HUES48 (cell line): ENCODE measurements at regions not wholly inside any gene's neighbourhood (a gene's known extent, or its start where the extent isn't known, plus 50 kb on each side); places are given as distances from the start of the nearest gene placed in this dataset.

Experiments used
- H3K27ac ChIP-seq: one replicate; pipeline ENCODE4 v1.7.0; 2013; ENCODE audit warnings: low read depth, low read length, inconsistent platforms
- H3K27me3 ChIP-seq: 2 replicates; pipeline ENCODE4 v1.6.1; 2013; ENCODE audit warnings: mild to moderate bottlenecking, low read length; ENCODE audit not compliant: control insufficient read depth, insufficient read depth
- H3K36me3 ChIP-seq: 2 replicates; pipeline ENCODE4 v1.6.1; 2013; ENCODE audit warnings: low read length; ENCODE audit not compliant: control insufficient read depth, insufficient read depth
- H3K4me1 ChIP-seq: 2 replicates; pipeline ENCODE4 v1.6.1; 2013; ENCODE audit warnings: mild to moderate bottlenecking, low read length; ENCODE audit not compliant: control insufficient read depth, insufficient read depth
- H3K4me3 ChIP-seq: 2 replicates; pipeline ENCODE4 v1.5.1; 2013; ENCODE audit warnings: mild to moderate bottlenecking, low read depth, low read length
- H3K9ac ChIP-seq: 2 replicates; pipeline ENCODE4 v1.6.1; 2013; ENCODE audit warnings: mild to moderate bottlenecking, low read depth, low read length, moderate library complexity
- H3K9me3 ChIP-seq: 2 replicates; pipeline ENCODE4 v1.6.1; 2013; ENCODE audit warnings: low read length; ENCODE audit not compliant: control insufficient read depth, insufficient read depth

GRCh38 chr13:42400188-42400833 lies 128.4 kb downstream of the AKAP11 start:
- Histone ChIP-seq H3K4me1 (peaks cover 9% of the 10 kb centered on the region; the same call in 1 of the 2 replicates), H3K9me3 (no peaks in the 10 kb centered on the region), H3K9ac (no peak overlapping the region), H3K27me3 (no peaks in the 10 kb centered on the region), H3K27ac (no peak overlapping the region), H3K36me3 (no peaks in the 10 kb centered on the region), H3K4me3 (no peak overlapping the region)

- Histone ChIP-seq H3K27me3 (no peaks in the 10 kb centered on the region), H3K27ac (no peak overlapping the region), H3K4me3 (no peak overlapping the region), H3K4me1 (peaks cover 9% of the 10 kb centered on the region; the same call in 1 of the 2 replicates), H3K36me3 (no peaks in the 10 kb centered on the region), H3K9me3 (no peaks in the 10 kb centered on the region), H3K9ac (no peak overlapping the region)
Measured at GRCh38 chr13:42401376-42401775, 129.4 kb downstream of the AKAP11 start.

GRCh38 chr13:42405665-42406390 lies 133.9 kb downstream of the AKAP11 start:
- Histone ChIP-seq H3K27me3 (no peaks in the 10 kb centered on the region), H3K9ac (no peak overlapping the region), H3K27ac (no peak overlapping the region), H3K4me1 (no peaks in the 10 kb centered on the region), H3K9me3 (no peaks in the 10 kb centered on the region), H3K4me3 (no peak overlapping the region), H3K36me3 (no peaks in the 10 kb centered on the region)

GRCh38 chr13:42409075-42409474 lies 137.1 kb downstream of the AKAP11 start:
- no peak overlapping the region for H3K4me3 ChIP-seq
- H3K27me3 ChIP-seq, result no peaks in the 10 kb centered on the region
- no peaks in the 10 kb centered on the region for H3K36me3 ChIP-seq
- H3K27ac ChIP-seq, result no peak overlapping the region
- no peaks in the 10 kb centered on the region for H3K4me1 ChIP-seq
- H3K9me3 ChIP-seq, result no peaks in the 10 kb centered on the region
- no peak overlapping the region for H3K9ac ChIP-seq

- no peaks in the 10 kb centered on the region for H3K4me1 ChIP-seq
- H3K4me3 ChIP-seq, result no peak overlapping the region
- H3K36me3 ChIP-seq, result no peaks in the 10 kb centered on the region
- no peaks in the 10 kb centered on the region for H3K9me3 ChIP-seq
- H3K27me3 ChIP-seq, result no peaks in the 10 kb centered on the region
- no peak overlapping the region for H3K9ac ChIP-seq
- no peak overlapping the region for H3K27ac ChIP-seq
Measured at GRCh38 chr13:42409551-42409950, 137.6 kb downstream of the AKAP11 start.

- no peaks in the 10 kb centered on the region for H3K4me1 ChIP-seq
- H3K4me3 ChIP-seq, result no peak overlapping the region
- H3K9ac ChIP-seq, result no peak overlapping the region
- H3K36me3 ChIP-seq, result no peaks in the 10 kb centered on the region
- H3K27ac ChIP-seq, result no peak overlapping the region
- H3K27me3 ChIP-seq, result no peaks in the 10 kb centered on the region
- H3K9me3 ChIP-seq, result no peaks in the 10 kb centered on the region
Measured at GRCh38 chr13:42412812-42413483, 141.0 kb downstream of the AKAP11 start.

GRCh38 chr13:42413484-42413815 lies 141.5 kb downstream of the AKAP11 start:
- Histone ChIP-seq H3K4me3 (no peak overlapping the region), H3K27ac (no peak overlapping the region), H3K9me3 (no peaks in the 10 kb centered on the region), H3K36me3 (no peaks in the 10 kb centered on the region), H3K4me1 (no peaks in the 10 kb centered on the region), H3K27me3 (no peaks in the 10 kb centered on the region), H3K9ac (no peak overlapping the region)

GRCh38 chr13:42417626-42418025 lies 145.7 kb downstream of the AKAP11 start:
- no peak overlapping the region for H3K4me3 ChIP-seq
- no peak overlapping the region for H3K9ac ChIP-seq
- no peaks in the 10 kb centered on the region for H3K4me1 ChIP-seq
- no peaks in the 10 kb centered on the region for H3K9me3 ChIP-seq
- H3K27me3 ChIP-seq, result no peaks in the 10 kb centered on the region
- no peak overlapping the region for H3K27ac ChIP-seq
- H3K36me3 ChIP-seq, result no peaks in the 10 kb centered on the region

- Histone ChIP-seq H3K27me3 (no peaks in the 10 kb centered on the region), H3K9ac (no peak overlapping the region), H3K36me3 (no peaks in the 10 kb centered on the region), H3K4me3 (no peak overlapping the region), H3K27ac (no peak overlapping the region), H3K9me3 (no peaks in the 10 kb centered on the region), H3K4me1 (no peaks in the 10 kb centered on the region)
Measured at GRCh38 chr13:42418184-42418583, 146.2 kb downstream of the AKAP11 start.

- no peaks in the 10 kb centered on the region for H3K4me1 ChIP-seq
- H3K9me3 ChIP-seq, result peaks cover 12% of the 10 kb centered on the region
- H3K4me3 ChIP-seq, result no peak overlapping the region
- no peak overlapping the region for H3K27ac ChIP-seq
- H3K36me3 ChIP-seq, result no peaks in the 10 kb centered on the region
- H3K9ac ChIP-seq, result no peak overlapping the region
- no peaks in the 10 kb centered on the region for H3K27me3 ChIP-seq
Measured at GRCh38 chr13:42420304-42420703, 148.4 kb downstream of the AKAP11 start.

- H3K36me3 ChIP-seq, result no peaks in the 10 kb centered on the region
Measured at GRCh38 chr13:42422681-42423080, 150.7 kb downstream of the AKAP11 start.

More at GRCh38 chr13:42422681-42423080, 150.7 kb downstream of the AKAP11 start:
- Histone ChIP-seq H3K27ac (no peak overlapping the region), H3K27me3 (no peaks in the 10 kb centered on the region), H3K9me3 (peaks cover 12% of the 10 kb centered on the region), H3K9ac (no peak overlapping the region), H3K4me1 (no peaks in the 10 kb centered on the region), H3K4me3 (no peak overlapping the region)
